CD14-positive monocyte (primary cell): ENCODE measurements at regions not wholly inside any gene's neighbourhood (a gene's known extent, or its start where the extent isn't known, plus 50 kb on each side); places are given as distances from the start of the nearest gene placed in this dataset.

ENCODE experiments used
- DNase-seq, 3 donors: peaks; one replicate each; pipeline ENCODE4 v3.0.0-alpha.2; 2011 to 2022
- H2AFZ ChIP-seq: 2 replicates; pipeline ENCODE4 v1.6.0; 2012; ENCODE audit warnings: mild to moderate bottlenecking, low read depth, low read length, inconsistent platforms; ENCODE audit not compliant: insufficient read depth, poor library complexity, severe bottlenecking
- H3K27ac ChIP-seq, 2 donors: 1 replicate in 1 of 2; 2 replicates in 1 of 2; pipeline ENCODE4 v1.5.1; 2012 to 2013; ENCODE audit warnings: low read length in 2 of 2, control low read depth in 1 of 2, inconsistent platforms in 1 of 2, low read depth in 1 of 2, mild to moderate bottlenecking in 1 of 2
- H3K27me3 ChIP-seq, 2 donors: one replicate each; pipeline versions ENCODE4 v1.6.0 to v1.6.1; 2011 to 2013; ENCODE audit warnings: low read length in 2 of 2; ENCODE audit not compliant: control insufficient read depth in 2 of 2, insufficient read depth in 2 of 2
- H3K36me3 ChIP-seq, 2 donors: replicated peaks in 1 of 2; 1 replicate in 1 of 2; 2 replicates in 1 of 2; pipeline versions ENCODE4 v1.5.1 to v1.6.1; 2012 to 2013; ENCODE audit warnings: low read length in 2 of 2, control low read depth in 1 of 2, inconsistent platforms in 1 of 2, mild to moderate bottlenecking in 1 of 2; ENCODE audit not compliant: insufficient read depth in 2 of 2, control insufficient read depth in 1 of 2
- H3K4me1 ChIP-seq, 2 donors: 1 replicate in 1 of 2; 2 replicates in 1 of 2; pipeline versions ENCODE4 v1.5.1 to v1.6.1; 2012 to 2013; ENCODE audit warnings: low read length in 2 of 2, control low read depth in 1 of 2, inconsistent platforms in 1 of 2, mild to moderate bottlenecking in 1 of 2, moderate library complexity in 1 of 2; ENCODE audit not compliant: insufficient read depth in 2 of 2, control insufficient read depth in 1 of 2
- H3K4me2 ChIP-seq: replicated peaks from 2 replicates; pipeline ENCODE3; 2012; ENCODE audit warnings: low read length, moderate library complexity, mild to moderate bottlenecking; ENCODE audit not compliant: poor library complexity, severe bottlenecking; ENCODE audit errors: extremely low read depth
- H3K4me3 ChIP-seq, 3 experiments: fragments of 200-600 bp in 1 of 3; sonication (generic) in 1 of 3; replicated peaks in 1 of 3; 1 replicate in 2 of 3; 2 replicates in 1 of 3; pipeline ENCODE4 v1.5.1; 2011 to 2013; ENCODE audit warnings: low read length in 3 of 3, mild to moderate bottlenecking in 3 of 3, control low read depth in 2 of 3, low read depth in 2 of 3, inconsistent platforms in 1 of 3, moderate library complexity in 1 of 3
- H3K79me2 ChIP-seq: 2 replicates; pipeline ENCODE4 v1.6.0; 2012; ENCODE audit warnings: mild to moderate bottlenecking, control low read depth, inconsistent platforms, low read length, moderate library complexity; ENCODE audit not compliant: insufficient read depth
- H3K9ac ChIP-seq: 2 replicates; pipeline ENCODE4 v1.6.0; 2017; ENCODE audit warnings: low read length, mild to moderate bottlenecking; ENCODE audit not compliant: insufficient read depth, poor library complexity, severe bottlenecking
- H3K9me3 ChIP-seq, 2 donors: replicated peaks in 1 of 2; 1 replicate in 1 of 2; 2 replicates in 1 of 2; pipeline versions ENCODE4 v1.5.1 to v1.6.1; 2012 to 2013; ENCODE audit warnings: low read length in 2 of 2, control low read depth in 1 of 2; ENCODE audit not compliant: control insufficient read depth in 1 of 2, insufficient read depth in 1 of 2
- H4K20me1 ChIP-seq: 2 replicates; pipeline ENCODE4 v1.6.0; 2012; ENCODE audit warnings: mild to moderate bottlenecking, low read length, control low read depth, moderate library complexity; ENCODE audit not compliant: insufficient read depth
- H3K27ac Mint-ChIP-seq, 7 donors: one replicate each; pipeline ENCODE4 v1.8.0; 2020; ENCODE audit warnings: mild to moderate bottlenecking in 7 of 7, mixed read lengths in 7 of 7, moderate library complexity in 6 of 7, inconsistent platforms in 2 of 7
- H3K27me3 Mint-ChIP-seq, 3 donors: one replicate each; pipeline ENCODE4 v1.8.0; 2021 to 2022; ENCODE audit warnings: low read depth in 3 of 3, mild to moderate bottlenecking in 3 of 3, mixed read lengths in 3 of 3, moderate library complexity in 3 of 3, inconsistent platforms in 1 of 3
- H3K36me3 Mint-ChIP-seq, 2 donors: one replicate each; pipeline ENCODE4 v1.8.0; 2020; ENCODE audit warnings: mixed read lengths in 2 of 2, inconsistent platforms in 1 of 2, mild to moderate bottlenecking in 1 of 2
- H3K4me1 Mint-ChIP-seq: one replicate; pipeline ENCODE4 v1.8.0; 2020; ENCODE audit warnings: mild to moderate bottlenecking, mixed read lengths
- H3K4me3 Mint-ChIP-seq, 2 donors: one replicate each; pipeline ENCODE4 v1.8.0; 2020; ENCODE audit warnings: mild to moderate bottlenecking in 2 of 2, mixed read lengths in 2 of 2, moderate library complexity in 1 of 2
- H3K9me3 Mint-ChIP-seq, 7 donors: one replicate each; pipeline ENCODE4 v1.8.0; 2020 to 2022; ENCODE audit warnings: mixed read lengths in 7 of 7, mild to moderate bottlenecking in 6 of 7, moderate library complexity in 6 of 7, inconsistent platforms in 2 of 7
- whole genome bisulfite sequencing: methylation state at CpG from one replicate; pipeline ENCODE4 v1.1.5; 2013; ENCODE audit warnings: missing lambda C conversion rate; ENCODE audit not compliant: insufficient coverage; 5-methylcytosine and 5-hydroxymethylcytosine counted together
- intact Hi-C, 2 donors: fragments of 100-400 bp; cut with micrococcal nuclease; formaldehyde crosslinking; loops; one replicate each; pipeline versions ENCODE4 v1.15.0 to v1.15.1; 2023
- TF ChIP-seq, protein P1 (sequence below): fragments of 200-600 bp; IDR thresholded peaks from one replicate; pipeline ENCODE4 v1.8.0; 2022; ENCODE audit warnings: antibody characterized with exemption, mild to moderate bottlenecking

DNA sequence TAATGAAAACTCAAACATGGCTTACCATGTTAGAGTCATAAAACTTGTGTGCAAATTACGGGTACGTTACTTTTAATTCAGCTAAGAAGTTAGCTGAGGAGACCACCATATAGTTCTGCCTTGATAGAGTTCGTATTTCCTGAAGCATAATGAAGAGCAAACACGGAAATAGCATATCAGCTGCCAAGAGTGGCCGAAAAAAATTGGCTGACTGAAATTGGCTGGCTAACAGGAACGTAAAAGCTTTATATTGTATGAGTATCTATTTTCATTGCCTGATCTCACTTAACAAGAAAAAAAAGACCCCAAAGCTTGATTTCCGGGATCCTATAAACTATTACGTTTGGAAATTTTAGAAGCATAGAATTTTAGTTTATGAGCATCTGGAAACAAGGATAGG, 1222.9 kb downstream of the ZPLD1 start:
- no peaks in the 10 kb centered on the region for H3K79me2 ChIP-seq
- no peaks in the 10 kb centered on the region for H3K4me1 Mint-ChIP-seq
- H3K4me1 ChIP-seq: no peaks in the 10 kb centered on the region
- no peaks in the 10 kb centered on the region for H4K20me1 ChIP-seq
- no peak overlapping the region for H3K27ac Mint-ChIP-seq
- no peaks in the 10 kb centered on the region for H3K9me3 Mint-ChIP-seq
- DNase-seq: no peak
- peaks cover 0 to 2% of the 10 kb centered on the region in 2 donors for H3K9me3 ChIP-seq
- no peak overlapping the region for H3K4me2 ChIP-seq
- no peaks in the 10 kb centered on the region for H3K36me3 ChIP-seq
- no peaks in the 10 kb centered on the region for H3K27me3 Mint-ChIP-seq
- H3K27me3 ChIP-seq: no peaks in the 10 kb centered on the region
- no peak overlapping the region for H3K27ac ChIP-seq
- no peaks in the 10 kb centered on the region for H3K36me3 Mint-ChIP-seq
- intact Hi-C loops: no loop called here
- no peak overlapping the region for H3K9ac ChIP-seq
- 84% methylated on average over 4 of the region's 8 CpGs for WGBS
- H2AFZ ChIP-seq: no peak overlapping the region
- TF ChIP-seq, protein P1, sequence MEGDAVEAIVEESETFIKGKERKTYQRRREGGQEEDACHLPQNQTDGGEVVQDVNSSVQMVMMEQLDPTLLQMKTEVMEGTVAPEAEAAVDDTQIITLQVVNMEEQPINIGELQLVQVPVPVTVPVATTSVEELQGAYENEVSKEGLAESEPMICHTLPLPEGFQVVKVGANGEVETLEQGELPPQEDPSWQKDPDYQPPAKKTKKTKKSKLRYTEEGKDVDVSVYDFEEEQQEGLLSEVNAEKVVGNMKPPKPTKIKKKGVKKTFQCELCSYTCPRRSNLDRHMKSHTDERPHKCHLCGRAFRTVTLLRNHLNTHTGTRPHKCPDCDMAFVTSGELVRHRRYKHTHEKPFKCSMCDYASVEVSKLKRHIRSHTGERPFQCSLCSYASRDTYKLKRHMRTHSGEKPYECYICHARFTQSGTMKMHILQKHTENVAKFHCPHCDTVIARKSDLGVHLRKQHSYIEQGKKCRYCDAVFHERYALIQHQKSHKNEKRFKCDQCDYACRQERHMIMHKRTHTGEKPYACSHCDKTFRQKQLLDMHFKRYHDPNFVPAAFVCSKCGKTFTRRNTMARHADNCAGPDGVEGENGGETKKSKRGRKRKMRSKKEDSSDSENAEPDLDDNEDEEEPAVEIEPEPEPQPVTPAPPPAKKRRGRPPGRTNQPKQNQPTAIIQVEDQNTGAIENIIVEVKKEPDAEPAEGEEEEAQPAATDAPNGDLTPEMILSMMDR: no peak
- H3K4me3 ChIP-seq: no peak overlapping the region
- H3K4me3 Mint-ChIP-seq: no peak overlapping the region

DNA sequence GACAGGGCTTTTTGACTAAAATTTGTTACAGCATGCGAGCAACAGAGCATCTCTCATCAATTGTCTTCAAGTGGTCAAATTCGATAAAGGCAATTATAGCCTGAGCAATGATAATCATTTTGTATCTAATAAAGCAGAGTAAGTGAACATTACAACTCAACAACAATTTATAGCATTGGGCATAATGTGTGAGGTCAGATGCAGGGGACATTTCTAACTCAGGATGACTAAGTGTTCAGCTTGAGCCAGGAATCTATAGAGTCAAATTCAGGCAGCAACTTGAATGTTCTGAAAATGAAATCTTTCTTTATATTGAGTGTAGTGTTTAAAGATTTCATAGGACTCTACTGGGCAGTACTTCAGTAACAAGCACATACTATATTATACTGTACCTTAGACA, 1226.0 kb downstream of the ZPLD1 start:
- intact Hi-C loops: no loop called here
- no peaks in the 10 kb centered on the region for H3K36me3 Mint-ChIP-seq
- Histone ChIP-seq H3K4me2 (no peak overlapping the region), H4K20me1 (no peaks in the 10 kb centered on the region), H3K4me3 (no peak overlapping the region), H3K36me3 (no peaks in the 10 kb centered on the region), H3K27me3 (no peaks in the 10 kb centered on the region), H2AFZ (no peak overlapping the region), H3K27ac (no peak overlapping the region), H3K9me3 (peaks cover 0 to 4% of the 10 kb centered on the region in 2 donors), H3K79me2 (no peaks in the 10 kb centered on the region), H3K4me1 (no peaks in the 10 kb centered on the region), H3K9ac (no peak overlapping the region)
- peaks cover 0 to 4% (median 0%) of the 10 kb centered on the region in 7 donors for H3K9me3 Mint-ChIP-seq
- H3K27me3 Mint-ChIP-seq: no peaks in the 10 kb centered on the region
- H3K4me1 Mint-ChIP-seq: no peaks in the 10 kb centered on the region
- no peak overlapping the region for H3K4me3 Mint-ChIP-seq
- WGBS: no CpG with 5 or more reads among the region's 2 CpGs
- TF ChIP-seq, protein P1: no peak
- no peak overlapping the region for H3K27ac Mint-ChIP-seq
- no peak for DNase-seq
